ENCODE measurements at regions not wholly inside any gene's neighbourhood (a gene's known extent, or its start where the extent isn't known, plus 50 kb on each side); places are given as distances from the start of the nearest gene placed in this dataset.
"Not testable (repeated sequence)": the region's sequence is repeated elsewhere in the genome, so short reads cannot be mapped to it uniquely, and the experiment has no call there.

GRCh38 chr16:5166486-5166885, 68.9 kb upstream of the EEF2KMT start:
- TF ChIP-seq EZH2phosphoT487 (IDR thresholded peaks at IDR 0.05; ENCODE audit: low read depth) (no peak), CTCF (IDR thresholded peaks at IDR 0.05; ENCODE audit: low read depth, low read length) (no peak)
- no peaks in the 10 kb centered on the region for H4K20me1 ChIP-seq (ENCODE audit: insufficient read depth, low read length)
- no peaks in the 10 kb centered on the region for H3K36me3 ChIP-seq (replicated peaks; ENCODE audit: low read depth, low read length)
- no peak overlapping the region for H3K9ac ChIP-seq (ENCODE audit: low read length)
- H3K4me1 ChIP-seq (ENCODE audit: low read length), result no peaks in the 10 kb centered on the region
- no peaks in the 10 kb centered on the region for H3K79me2 ChIP-seq (ENCODE audit: low read length)
- H2AFZ ChIP-seq (ENCODE audit: low read depth, low read length), result no peak overlapping the region
- H3K4me2 ChIP-seq (ENCODE audit: low read length), result no peak overlapping the region
- no peaks in the 10 kb centered on the region for H3K9me3 ChIP-seq (ENCODE audit: insufficient read depth, low read length)
- no peak overlapping the region for H3K4me3 ChIP-seq (ENCODE audit: low read length)
- H3K27me3 ChIP-seq (ENCODE audit: low read depth, low read length), result 0 out of 2 replicates have a peak, but pooled peaks cover 3% of the 10 kb centered on the region
- no peak overlapping the region for H3K27ac ChIP-seq (ENCODE audit: low read length)

DNA sequence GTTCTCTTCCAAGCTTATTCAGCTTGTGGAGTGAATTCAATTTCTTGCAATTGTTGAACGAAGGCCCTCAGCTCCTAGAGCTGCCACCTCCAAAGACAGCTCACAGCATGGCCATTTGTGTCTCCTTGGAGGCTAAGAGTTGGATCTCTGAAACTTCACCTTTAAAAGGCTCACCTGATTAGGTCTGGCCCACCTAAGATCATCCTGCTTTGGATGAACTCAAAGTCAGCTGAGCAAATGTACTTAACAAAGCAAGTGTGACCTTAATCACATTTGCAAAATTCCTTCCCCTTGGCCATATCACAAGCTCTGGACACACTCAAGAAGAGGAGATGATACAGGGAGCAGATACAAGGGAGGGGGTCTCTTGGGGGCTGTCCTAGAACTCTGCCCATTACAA, 67.8 kb upstream of the EEF2KMT start:
- not testable (repeated sequence) for H3K4me1 ChIP-seq (ENCODE audit: low read length); H3K9ac ChIP-seq (ENCODE audit: low read length); H3K4me2 ChIP-seq (ENCODE audit: low read length); H4K20me1 ChIP-seq (ENCODE audit: insufficient read depth, low read length); H3K9me3 ChIP-seq (ENCODE audit: insufficient read depth, low read length); H3K27ac ChIP-seq (ENCODE audit: low read length); H3K4me3 ChIP-seq (ENCODE audit: low read length); H3K27me3 ChIP-seq (ENCODE audit: low read depth, low read length); H3K79me2 ChIP-seq (ENCODE audit: low read length); H2AFZ ChIP-seq (ENCODE audit: low read depth, low read length); H3K36me3 ChIP-seq (replicated peaks; ENCODE audit: low read depth, low read length)

DNA sequence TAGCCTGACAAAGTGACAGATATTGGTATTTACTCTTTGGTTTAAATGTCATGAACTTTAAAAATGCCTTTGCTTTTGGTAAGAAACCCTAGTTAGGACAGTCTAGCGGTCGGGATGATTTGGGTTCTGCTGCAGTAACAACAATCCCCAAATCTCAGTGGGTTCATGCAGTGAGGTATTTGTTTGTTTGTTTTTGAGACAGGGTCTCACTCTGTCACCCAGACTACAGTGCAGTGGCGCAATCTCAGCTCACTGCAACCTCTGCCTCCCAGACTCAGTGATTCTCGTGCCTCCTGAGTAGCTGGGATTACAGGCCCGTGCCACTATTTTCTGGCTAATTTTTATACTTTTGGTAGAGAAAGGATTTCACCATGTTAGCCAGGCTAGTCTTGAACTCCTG, 65.2 kb upstream of the EEF2KMT start:
- H3K79me2 ChIP-seq (ENCODE audit: low read length); H2AFZ ChIP-seq (ENCODE audit: low read depth, low read length); H3K27me3 ChIP-seq (ENCODE audit: low read depth, low read length); H3K4me2 ChIP-seq (ENCODE audit: low read length); H3K9me3 ChIP-seq (ENCODE audit: insufficient read depth, low read length); H3K9ac ChIP-seq (ENCODE audit: low read length); H3K36me3 ChIP-seq (replicated peaks; ENCODE audit: low read depth, low read length); H4K20me1 ChIP-seq (ENCODE audit: insufficient read depth, low read length); H3K4me3 ChIP-seq (ENCODE audit: low read length); H3K27ac ChIP-seq (ENCODE audit: low read length): not testable (repeated sequence)
- peaks cover 11% of the 10 kb centered on the region for H3K4me1 ChIP-seq (ENCODE audit: low read length)

DNA sequence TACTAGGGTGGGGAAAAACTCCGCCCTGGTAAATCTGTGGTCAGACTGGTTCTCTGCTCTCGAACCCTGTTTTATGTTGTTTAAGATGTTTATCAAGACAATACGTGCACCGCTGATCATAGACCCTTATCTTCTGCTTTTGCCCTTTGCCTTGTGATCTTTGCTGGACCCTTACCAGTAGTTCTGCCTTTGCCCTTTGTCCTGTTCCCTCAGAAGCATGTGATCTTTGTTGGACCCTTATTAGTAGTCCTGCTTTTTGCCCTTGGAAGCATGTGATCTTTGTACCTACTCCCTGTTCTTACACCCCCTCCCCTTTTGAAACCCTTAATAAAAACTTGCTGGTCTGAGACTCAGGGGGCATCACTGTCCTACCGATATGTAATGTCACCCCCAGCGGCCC, 64.3 kb upstream of the EEF2KMT start:
- H3K9ac ChIP-seq (ENCODE audit: low read length); H3K9me3 ChIP-seq (ENCODE audit: insufficient read depth, low read length); H3K4me3 ChIP-seq (ENCODE audit: low read length); H3K36me3 ChIP-seq (replicated peaks; ENCODE audit: low read depth, low read length); H4K20me1 ChIP-seq (ENCODE audit: insufficient read depth, low read length); H3K4me2 ChIP-seq (ENCODE audit: low read length); H2AFZ ChIP-seq (ENCODE audit: low read depth, low read length); H3K79me2 ChIP-seq (ENCODE audit: low read length); H3K27ac ChIP-seq (ENCODE audit: low read length); H3K27me3 ChIP-seq (ENCODE audit: low read depth, low read length): not testable (repeated sequence)
- peaks cover 11% of the 10 kb centered on the region for H3K4me1 ChIP-seq (ENCODE audit: low read length)

- H3K9ac ChIP-seq (ENCODE audit: low read length), result not testable (repeated sequence)
Measured at GRCh38 chr16:5160010-5160409, 62.4 kb upstream of the EEF2KMT start.

GRCh38 chr16:5159537-5159936, 61.9 kb upstream of the EEF2KMT start:
- H4K20me1 ChIP-seq (ENCODE audit: insufficient read depth, low read length); H3K79me2 ChIP-seq (ENCODE audit: low read length); H2AFZ ChIP-seq (ENCODE audit: low read depth, low read length); H3K27me3 ChIP-seq (ENCODE audit: low read depth, low read length); H3K36me3 ChIP-seq (replicated peaks; ENCODE audit: low read depth, low read length); H3K4me3 ChIP-seq (ENCODE audit: low read length); H3K9me3 ChIP-seq (ENCODE audit: insufficient read depth, low read length); H3K9ac ChIP-seq (ENCODE audit: low read length); H3K27ac ChIP-seq (ENCODE audit: low read length): not testable (repeated sequence)
- H3K4me2 ChIP-seq (ENCODE audit: low read length), result peak overlapping the region; percentile 24
- peaks cover 11% of the 10 kb centered on the region for H3K4me1 ChIP-seq (ENCODE audit: low read length)

More at GRCh38 chr16:5160010-5160409, 62.4 kb upstream of the EEF2KMT start:
- H3K9me3 ChIP-seq (ENCODE audit: insufficient read depth, low read length); H3K79me2 ChIP-seq (ENCODE audit: low read length); H3K27ac ChIP-seq (ENCODE audit: low read length); H3K27me3 ChIP-seq (ENCODE audit: low read depth, low read length); H2AFZ ChIP-seq (ENCODE audit: low read depth, low read length); H3K4me3 ChIP-seq (ENCODE audit: low read length); H3K36me3 ChIP-seq (replicated peaks; ENCODE audit: low read depth, low read length); H4K20me1 ChIP-seq (ENCODE audit: insufficient read depth, low read length): not testable (repeated sequence)
- Histone ChIP-seq H3K4me2 (ENCODE audit: low read length) (peak overlapping the region; percentile 24), H3K4me1 (ENCODE audit: low read length) (peaks cover 11% of the 10 kb centered on the region)
